Stimulated activated CD8-positive, alpha-beta memory T cell treated with anti-CD3 and anti-CD28 coated beads, Interleukin-15, amount 100 ng/mL, for 48 hours (primary cell): ENCODE measurements at regions not wholly inside any gene's neighbourhood (a gene's known extent, or its start where the extent isn't known, plus 50 kb on each side); places are given as distances from the start of the nearest gene placed in this dataset.

Source experiments
- DNase-seq, 2 donors: peaks; one replicate each; pipeline ENCODE4 v3.0.0-alpha.2; 2020; ENCODE audit warnings: low read depth in 2 of 2

DNA sequence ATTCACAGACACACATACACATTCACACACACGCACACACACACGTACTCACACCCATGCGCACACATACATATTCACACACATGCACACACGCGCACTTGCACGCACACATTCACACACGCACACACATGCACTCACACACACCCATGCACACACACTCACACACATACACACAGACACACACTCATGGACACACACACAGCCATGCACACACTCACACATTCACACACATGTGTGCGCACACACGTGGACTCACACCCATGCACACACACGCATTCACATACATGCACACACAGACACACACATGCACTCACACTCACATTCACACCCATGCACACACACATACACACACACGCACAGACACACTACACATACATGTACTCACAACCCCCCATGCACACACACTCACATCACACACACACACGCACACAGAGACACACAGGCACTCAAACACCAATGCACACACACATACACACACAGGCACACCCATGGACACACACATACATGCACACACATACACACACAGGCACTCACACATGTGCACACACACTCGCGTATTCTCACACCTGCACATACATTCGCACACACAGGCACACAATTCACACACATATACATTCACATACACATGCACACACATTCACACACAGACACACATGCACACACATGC lies 589.1 kb downstream of the PTPRU start:
- DNase-seq, result no peak

DNA sequence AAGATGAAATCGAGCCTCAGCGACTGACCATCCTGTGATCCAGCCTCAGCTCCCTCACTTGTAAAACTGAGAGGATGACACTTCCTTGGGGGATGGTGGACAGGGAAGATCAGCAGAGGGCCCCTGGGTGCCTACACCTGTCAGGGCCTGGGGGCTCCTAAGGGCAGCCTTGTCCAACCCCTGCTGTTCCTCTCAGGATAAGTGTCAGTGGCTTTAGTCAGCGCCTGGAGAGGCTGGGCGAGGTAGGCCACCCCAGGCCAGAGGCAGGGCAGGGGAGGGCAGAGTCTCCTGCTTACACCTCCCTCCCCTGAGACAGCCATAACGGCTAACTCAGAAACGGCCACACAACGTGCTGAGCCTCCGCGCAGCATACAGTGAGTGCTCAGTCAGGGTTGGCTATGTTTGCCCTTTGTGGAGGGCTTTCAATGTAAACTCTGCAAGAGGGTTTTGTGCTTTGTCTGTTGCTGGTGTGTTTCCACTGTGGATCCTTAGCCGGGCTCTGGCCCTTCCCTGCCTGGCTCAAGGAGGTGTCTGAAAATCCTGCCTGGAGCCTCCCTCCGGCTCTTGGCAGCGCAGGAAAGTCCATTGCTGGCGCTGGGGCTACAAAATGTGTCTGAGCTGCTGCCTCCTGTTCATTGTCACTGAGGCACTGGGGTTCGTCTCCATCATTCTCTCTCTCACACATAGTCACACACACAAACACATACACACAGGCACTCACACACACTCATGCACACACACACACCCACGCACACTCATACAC lies 588.4 kb downstream of the PTPRU start:
- no peak for DNase-seq

DNA sequence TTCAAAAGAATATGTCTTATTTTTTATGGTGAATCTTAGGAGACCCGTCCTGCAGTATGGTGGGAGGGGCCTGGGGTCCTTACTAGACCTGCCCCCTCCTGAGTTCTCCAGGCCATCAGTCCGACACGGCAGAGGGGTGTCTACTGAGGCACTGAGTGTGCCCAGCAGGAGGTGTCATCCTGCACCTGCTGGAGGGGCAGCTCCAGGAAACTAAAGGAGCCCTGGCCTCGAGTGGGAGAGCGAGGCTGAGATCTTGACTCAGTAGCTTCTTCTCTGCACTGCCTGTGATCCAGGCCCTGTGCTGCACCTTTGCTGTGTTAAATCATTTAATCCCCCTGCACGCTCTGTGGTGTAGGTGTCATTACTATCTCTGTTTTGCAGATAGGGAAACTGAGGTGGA lies 587.7 kb downstream of the PTPRU start:
- no peak for DNase-seq

DNA sequence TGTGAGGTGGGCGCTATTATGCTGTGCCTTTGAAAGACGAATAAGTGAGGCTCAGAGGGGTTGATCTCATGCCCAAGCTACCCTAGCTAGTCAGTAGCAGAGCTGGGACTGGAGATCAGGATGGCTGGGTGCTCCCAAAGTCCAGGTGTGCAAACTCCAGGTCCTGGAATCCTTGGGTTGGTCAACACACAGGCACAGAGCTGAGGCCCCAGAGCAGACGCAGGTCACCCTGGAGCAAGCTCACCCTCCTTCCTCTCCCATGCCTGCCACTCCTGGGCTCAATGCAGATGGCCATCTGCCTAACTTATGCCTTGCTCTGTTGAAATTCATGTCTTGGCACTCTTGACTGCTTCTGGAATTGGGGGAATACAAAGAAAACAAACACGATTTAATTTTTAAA lies 587.2 kb downstream of the PTPRU start:
- DNase-seq, result no peak

DNA sequence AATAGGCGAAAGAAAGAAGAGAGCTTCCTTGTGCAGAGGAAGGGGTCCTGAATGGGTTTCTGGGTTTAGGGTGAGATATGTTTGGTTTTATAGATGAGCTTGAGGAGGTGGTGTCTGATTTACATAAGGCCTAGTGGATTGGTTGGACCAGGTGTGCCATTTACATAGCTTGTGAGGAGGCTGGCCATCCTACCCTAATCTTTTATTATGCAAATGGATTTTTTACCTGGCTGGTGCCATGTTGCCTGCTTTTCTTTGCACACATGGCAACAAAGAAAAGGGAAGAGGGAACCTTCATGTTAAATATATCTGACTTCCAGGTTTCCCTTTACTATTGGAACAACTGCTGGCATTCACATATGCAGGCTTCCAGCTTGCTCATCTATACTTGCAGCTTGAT lies 585.3 kb downstream of the PTPRU start:
- no peak for DNase-seq

DNA sequence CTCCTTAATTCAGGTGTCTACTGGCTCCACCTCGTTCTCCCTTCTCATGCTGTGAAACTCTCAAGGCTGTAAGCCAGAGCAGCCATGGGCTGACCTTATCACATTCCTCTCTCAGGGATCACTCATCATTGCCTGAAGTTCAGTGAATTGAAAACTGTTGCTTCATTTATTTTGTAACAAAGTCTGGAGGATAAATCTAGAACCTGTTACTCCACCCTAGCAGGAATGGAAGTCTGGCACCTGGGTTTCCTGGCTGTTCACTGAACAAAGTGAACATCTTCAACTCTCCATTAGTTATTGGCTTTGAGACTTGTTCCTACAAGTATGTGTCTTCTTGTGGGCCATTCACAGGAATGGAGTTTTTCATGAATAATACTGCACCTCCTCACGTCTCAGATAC lies 584.1 kb downstream of the PTPRU start:
- DNase-seq, result no peak

DNA sequence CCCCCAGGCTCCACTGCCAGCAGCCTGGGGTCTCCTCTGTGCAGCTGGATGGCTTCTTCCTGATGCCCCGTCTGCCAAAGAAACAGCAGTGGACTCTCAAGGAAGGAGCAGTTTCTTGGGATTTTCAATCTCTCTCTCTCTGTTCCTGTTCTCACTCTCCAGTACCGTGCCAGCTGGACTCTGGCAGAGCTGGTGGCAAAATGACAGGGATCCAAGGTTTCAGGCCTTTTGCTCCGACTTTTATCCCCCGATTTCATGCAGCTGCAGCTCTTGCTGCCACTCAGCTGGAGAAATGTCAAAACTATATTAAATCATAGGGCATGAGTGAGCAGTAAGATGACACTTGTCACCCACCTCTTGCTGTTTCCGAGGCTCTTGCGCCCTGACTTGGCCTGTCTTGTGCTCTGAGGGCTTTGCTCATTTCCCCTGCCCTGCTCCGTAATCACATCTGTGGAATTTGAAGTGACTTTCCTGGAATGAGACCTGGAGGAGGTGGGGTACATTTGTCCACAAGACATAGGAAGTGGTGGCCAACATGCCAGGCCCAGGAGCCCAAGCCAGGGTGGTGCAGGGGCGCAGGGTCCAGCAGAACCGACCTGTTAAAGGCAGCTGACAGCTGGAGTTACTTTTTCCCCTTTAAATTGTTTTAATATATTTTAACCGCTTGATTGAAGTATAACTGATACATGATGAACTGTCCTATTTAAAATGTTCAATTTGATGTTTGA lies 576.2 kb downstream of the PTPRU start:
- DNase-seq, result no peak

DNA sequence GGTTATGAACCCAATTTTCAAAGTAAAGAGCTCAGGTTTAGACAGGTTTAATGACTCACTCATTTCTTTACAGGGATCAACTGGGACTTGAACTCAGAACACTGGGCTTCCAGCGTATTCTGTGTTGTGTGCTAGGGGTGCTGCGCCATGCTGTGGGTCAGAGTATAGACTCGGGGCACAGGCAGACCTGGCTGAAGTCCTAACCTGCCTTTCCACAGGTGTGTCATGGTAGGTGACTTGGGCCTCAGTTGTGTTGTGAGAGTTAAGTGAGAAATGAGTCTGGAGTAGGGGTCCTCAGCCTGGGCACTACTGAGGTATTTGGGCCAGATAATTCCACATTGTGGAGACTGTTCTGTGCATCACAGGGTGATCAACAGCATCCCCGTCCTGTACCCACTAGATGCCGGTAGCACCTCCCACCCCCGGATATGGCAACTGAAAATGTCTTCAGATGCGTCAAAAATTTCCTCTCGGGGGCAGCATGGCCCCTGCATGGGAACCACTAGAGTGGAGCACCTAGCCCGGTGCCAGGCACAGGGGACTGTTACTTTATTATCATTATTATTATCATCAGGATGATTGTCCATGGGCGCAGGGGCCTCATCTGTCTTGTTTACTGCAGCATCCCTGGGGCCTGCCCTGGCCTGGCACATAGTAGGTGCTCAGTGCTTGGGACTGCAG lies 575.5 kb downstream of the PTPRU start:
- DNase-seq, result no peak

DNA sequence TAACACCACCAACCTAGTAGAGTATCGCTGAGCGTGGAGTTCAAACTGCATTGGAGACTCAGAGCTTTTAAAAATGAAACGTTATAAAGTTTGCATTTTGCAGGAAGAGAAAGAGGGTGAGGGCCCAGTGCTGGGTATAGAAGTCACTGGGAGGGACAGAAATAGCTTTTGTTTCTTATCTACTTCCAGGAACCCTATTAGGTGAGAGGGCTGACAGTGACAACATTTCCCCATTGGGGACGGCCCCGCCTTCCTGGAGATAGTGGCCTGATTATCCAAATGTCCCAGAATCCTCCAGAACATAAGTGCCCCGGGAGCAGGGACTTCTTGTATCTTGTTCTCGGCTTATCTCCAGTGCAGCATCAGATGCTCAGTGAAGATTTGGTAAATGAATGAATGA lies 574.9 kb downstream of the PTPRU start:
- DNase-seq, result no peak

DNA sequence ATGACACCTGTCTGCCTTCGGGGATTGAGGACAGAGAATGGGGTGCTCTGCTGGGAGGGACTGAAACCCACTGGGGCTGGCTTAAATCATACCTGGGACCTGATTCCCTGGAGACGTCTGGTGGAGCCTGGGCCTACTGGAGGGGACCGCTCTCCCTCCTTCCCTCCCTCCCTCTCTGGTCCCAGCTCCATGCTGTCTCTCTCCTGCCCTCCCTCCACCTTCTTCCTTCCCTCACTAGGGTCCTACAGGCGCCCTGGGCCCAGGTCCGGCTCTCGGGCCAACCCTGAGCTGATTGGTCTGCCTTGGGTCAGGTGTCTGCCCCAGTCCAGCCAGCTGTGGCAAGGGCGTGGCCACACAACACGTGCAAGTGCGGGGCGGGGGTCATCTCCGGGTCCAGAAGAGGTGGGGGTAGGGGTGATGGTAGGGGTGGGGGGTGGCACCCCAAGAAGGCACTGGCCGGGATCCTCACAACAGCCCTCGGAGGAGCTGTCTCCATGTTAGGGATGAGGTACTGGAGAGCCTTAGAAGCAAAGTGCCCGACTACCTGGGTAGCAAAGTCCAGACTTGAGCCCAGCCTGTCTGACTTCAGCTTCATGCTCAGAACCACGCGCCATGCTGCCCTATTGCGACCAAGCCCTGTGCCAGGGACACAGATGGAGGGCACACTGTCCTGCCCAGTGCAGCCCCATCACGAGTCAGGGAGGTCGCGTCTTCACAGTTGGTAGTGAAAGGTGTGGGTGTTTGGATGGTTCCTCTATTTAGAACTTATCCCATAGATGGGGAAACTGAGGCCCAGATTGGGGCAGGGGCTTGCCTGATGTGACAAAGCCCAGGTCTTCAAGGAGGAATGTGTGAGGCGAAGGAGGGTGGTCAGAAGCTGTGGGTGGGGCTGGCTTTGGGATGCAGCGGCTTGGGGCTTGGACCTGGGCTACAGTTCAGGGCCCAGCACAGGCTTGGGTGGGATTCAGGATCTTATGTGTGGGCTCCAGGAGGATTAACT lies 574.1 kb downstream of the PTPRU start:
- DNase-seq, result no peak

DNA sequence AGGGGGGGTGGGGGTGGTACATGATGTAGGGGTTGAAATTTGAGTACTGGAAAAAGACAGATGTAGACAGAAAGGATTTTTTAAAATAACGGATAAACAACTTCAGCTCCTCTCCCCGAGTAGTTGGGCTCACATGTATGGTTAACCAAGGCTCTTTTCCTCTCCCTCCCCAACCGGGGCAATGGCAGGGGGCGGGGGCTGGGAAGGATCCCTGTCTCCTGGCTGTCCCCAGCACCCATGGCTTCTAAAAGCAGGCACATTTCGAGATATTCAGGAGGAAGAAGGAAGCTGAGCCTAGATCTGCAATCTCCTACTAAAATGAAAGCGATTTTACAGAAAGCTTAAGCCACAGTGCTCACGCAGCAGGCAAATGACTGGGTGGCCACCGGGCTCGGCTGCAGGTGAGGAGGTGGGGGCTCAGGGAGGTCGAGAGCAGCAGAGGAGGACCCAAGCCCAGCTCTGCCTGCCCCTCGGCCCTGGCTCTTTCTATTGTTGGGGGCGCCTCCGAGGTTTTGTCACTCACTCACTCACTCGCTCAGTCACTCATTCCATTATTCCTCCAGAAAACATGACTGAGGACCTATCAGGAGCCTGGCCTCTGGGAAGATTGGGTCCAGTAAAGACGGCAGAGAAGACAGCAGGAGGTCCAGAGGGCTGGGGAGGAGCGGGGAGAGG lies 573.3 kb downstream of the PTPRU start:
- DNase-seq, result no peak

DNA sequence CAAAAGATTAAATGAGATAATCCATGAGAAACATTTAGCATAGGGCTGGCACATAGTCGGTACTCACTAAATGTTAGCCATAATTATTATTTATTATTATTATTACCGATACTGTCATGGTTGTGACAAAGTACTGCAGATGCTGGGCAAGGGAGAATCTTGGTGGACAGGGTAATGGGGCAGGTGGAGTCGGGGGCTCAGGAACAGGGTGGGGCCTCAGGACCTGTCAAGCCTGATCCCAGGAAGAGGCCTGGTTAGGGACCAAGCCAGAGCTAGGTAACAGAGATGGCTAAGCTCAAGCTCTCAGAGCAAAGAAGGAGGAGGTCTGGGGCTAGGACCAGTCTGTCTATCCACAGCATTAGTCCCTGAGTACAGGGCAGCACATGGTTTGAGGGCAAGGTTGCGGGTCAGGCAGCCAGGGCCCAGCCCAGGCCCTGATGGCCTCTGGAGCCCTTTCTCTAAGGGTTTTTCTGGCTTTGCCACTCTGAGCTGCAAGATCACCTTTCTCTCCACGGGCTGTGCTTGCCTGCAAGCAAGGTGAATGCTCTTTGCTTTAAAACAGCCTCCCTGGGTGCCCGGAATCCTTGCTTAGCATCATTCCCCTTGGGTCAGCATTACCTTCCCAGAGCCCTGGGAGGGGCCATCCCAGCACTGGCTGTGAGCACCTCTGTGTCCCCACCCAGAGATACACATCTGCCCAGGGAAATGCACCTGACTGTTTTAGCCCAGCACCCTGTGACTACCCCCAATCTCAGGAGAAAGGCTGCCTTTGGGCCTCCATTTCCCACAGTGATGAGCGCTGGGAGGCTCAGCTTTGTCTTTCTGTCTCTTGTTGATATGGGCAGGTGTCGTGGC lies 572.0 kb downstream of the PTPRU start:
- no peak for DNase-seq

DNA sequence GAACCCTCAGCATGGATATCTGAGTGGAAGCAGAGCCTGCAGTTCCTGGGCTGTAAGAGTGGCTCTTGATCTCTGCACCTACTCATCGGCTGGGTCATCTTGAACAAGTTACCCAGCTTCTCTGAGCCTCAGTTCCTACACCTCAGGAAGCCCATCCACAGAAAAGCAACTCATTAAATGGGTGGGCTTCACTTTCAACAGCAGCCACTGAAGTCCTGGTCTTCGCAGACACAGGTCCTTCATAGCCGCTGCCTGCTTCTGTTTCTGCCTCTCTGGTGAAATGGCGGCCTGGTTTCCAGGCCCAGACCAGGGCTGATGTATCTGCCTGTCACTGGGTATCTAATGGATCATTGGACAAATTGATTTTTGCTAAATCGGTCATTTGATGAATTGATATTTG lies 571.4 kb downstream of the PTPRU start:
- no peak for DNase-seq

DNA sequence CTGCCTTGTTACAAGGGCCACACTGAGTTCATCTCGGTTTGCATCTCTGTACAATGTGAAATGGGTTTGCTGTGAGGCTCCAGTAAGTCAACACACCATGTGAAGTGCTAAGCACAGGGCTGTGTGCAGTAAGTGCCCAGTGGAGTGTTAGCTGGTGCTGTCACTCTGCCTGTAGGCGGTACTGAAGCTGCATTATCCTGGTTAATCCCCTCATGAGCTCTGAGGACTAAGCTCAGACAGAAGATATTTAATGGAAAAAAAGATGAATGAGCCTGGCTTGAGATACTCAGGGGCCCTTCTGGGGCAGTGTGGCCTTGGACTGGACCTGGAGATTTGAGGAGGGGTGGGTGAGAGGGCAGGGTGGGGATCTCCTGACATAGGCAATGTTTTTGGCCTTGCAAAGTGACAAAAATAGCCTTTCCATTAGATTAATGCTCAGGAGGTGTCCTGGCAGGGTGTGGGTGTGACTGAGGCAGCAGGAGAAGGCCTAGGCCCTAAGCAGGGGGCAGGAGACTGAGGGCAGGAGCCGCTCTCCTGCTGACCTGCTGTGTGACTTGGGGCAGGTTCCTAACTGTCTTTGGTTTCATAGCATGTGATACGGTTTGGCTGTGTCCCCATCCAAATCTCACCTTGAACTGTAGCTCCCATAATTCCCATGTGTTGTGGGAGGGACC lies 570.5 kb downstream of the PTPRU start:
- DNase-seq, result no peak

DNA sequence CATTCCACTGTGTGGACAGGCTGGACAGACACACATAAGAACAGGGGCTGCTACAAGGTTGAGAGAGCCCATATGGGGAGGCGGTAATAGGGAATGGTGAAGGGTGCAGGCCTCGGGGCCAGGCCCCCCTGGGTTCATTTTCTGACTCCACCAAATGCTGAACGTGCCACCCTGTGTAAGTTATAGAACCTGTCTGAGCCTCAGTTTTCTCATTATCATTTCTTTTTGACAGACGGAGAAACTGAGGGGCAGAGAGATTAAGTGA lies 569.5 kb downstream of the PTPRU start:
- no peak for DNase-seq

DNA sequence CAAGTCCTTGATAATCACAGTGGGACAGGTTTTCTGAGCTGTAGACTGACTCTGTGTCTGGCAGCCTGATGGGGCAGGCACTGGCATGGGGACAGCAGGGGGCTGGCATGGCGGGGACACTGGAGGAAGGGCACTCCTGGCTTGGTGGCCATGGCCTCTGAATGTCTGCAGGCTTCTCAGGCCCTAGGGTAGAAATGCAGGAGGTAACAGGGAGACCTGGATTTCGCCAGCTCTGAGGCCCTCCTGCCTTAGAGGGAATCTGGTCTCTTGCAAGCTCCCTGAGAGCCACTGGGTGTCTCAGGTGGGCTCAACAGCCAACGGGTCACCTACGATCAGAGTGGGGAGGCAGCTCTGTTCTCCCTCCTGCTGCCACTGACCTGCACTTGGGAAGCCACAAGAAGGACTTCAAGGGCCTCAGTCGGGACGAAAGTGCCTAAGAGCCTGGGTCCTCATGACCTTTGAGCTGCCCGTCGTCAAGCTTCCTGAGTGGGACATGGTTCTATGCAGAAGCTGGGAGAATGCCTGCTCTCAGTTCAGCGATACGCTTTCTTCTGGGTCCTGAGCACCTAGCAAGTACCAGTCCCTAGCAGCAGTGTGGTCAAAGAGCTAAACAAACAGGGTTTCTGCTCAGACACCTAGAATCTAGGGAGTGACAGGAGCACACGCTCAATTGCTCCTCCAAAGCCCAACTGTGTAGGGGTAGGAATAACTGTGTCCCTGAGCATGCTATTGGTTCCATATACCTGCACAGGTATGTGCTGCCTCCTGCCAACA lies 569.0 kb downstream of the PTPRU start:
- DNase-seq, result no peak

DNA sequence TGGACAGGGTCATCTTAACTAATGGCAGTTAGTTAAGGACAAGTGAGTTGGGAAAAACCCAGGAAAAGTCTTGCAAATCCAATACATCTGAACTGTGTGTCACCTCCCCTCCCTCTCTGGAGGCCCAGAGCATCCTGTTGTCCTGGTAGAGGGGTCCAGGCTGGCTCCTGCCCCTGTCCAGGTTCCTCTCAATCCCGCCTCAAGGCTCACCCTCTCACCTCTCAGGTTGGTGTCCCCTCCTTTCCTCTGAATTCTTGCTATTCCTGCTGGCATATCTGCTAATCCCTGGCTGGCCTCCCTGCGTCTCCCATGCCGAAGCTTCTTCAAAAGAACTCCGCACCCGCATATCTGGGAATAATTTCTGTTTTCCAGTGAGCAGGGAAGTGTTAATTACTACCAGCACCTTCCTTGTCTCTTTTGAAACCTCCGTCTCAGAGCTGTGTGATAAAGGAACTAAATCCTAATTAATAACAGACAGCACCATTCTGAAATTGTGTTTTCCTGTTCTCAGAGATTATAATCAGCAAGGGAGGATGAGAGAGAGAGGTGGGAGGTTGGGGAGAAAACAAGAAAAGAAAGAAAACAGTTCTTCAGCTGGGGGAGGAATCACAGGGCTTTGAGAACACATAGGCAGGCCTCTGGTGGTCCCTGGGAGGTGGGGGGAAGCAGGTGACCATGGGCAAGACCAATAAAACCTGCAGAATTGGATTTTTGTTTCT lies 568.0 kb downstream of the PTPRU start:
- DNase-seq, result no peak

DNA sequence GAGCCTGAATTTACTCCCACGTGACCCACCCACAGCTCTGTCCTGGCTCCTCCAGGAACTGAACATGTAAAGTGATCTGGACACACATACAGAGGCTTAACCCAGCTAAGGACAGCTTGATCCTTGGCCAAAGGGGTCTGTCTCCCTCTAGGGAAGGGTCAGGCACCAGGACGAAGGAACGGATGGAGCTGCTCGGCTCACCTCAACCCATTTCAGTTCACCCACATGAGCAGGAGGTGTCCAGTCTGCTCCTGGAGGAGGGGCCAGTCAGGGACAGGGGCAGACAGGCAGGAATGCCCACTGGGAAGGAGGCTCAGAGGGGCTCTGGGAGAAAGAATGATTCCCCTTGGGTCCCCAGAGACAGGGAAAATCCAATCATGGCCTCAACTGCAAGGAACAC lies 567.2 kb downstream of the PTPRU start:
- no peak for DNase-seq
